ENCODE measurements at regions not wholly inside any gene's neighbourhood (a gene's known extent, or its start where the extent isn't known, plus 50 kb on each side); places are given as distances from the start of the nearest gene placed in this dataset.

DNA sequence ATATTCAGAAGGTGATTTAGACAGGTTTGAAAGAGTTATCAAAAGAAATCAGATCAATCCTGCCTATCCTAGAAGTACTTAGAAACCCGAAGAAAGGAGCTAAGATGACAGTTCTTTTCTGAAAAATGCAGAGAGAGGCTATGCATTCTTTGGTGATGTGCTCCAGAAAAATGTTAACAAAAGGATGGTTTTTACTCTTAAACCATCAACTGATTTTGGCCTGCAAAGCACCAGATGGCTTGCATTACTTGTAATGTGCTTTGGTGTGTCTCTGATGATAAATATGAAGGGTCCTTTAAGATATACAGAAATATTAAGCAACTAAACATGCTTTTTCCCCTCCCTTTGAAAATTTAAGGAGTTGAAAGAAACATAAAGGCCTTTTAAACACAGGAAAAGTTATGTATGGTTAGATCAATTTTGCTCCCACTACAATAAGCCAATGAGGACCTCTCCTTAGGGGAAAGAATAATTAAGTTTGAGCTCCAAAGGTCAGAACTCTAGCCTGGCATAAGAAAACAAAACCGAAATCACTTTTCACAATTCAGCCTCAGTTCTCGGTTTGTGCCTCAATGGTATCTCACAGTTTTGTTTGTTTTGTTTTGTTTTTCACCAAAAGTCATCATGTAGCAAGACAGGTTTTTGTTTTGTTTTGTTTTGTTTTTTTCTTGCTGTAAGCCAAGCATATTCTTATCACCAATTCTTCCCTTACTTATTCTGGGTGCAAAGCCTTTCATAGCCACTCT lies 302.4 kb upstream of the NT5C1B start:
- no peak for TF ChIP-seq CTCF (IDR thresholded peaks at IDR 0.05)
- no peak for TF ChIP-seq POLR2A (IDR thresholded peaks at IDR 0.05)
